Prostate gland (tissue), 2 donors: ENCODE measurements at regions not wholly inside any gene's neighbourhood (a gene's known extent, or its start where the extent isn't known, plus 50 kb on each side); places are given as distances from the start of the nearest gene placed in this dataset.

Experiments used
- DNase-seq: peaks from one replicate; pipeline ENCODE4 v3.0.0-alpha.2; 2019; ENCODE audit warnings: low spot score
- H3K27ac ChIP-seq, 2 donors: fragments of 200-600 bp; sonication (generic); 2 replicates each; pipeline ENCODE4 v1.5.1; 2017 to 2019
- H3K27me3 ChIP-seq: fragments of 200-600 bp; sonication (generic); replicated peaks from 2 replicates; pipeline ENCODE4 v1.5.1; 2019; ENCODE audit not compliant: insufficient read depth
- H3K36me3 ChIP-seq, 2 donors: fragments of 200-600 bp; sonication (generic); 1 replicate in 1 of 2; 2 replicates in 1 of 2; pipeline versions ENCODE4 v1.5.1 to v1.8.1; 2017 to 2019
- H3K4me1 ChIP-seq: fragments of 200-600 bp; sonication (generic); replicated peaks from 2 replicates; pipeline ENCODE4 v1.5.1; 2019
- H3K4me3 ChIP-seq, 2 donors: fragments of 200-600 bp; sonication (generic); 2 replicates each; pipeline ENCODE4 v1.5.1; 2017 to 2019
- H3K9me3 ChIP-seq: fragments of 200-600 bp; sonication (generic); 2 replicates; pipeline ENCODE4 v1.5.1; 2017
- POLR2A ChIP-seq: fragments of 450-650 bp; IDR thresholded peaks from one replicate; pipeline ENCODE4 v1.6.1; 2016; ENCODE audit warnings: antibody characterized with exemption, mild to moderate bottlenecking
- POLR2AphosphoS5 ChIP-seq: sonication (generic); formaldehyde crosslinking; IDR thresholded peaks from one replicate; pipeline ENCODE4 v1.6.1; 2017; ENCODE audit warnings: antibody characterized with exemption
- WGBS: methylation state at CpG from one replicate; pipeline ENCODE4 v1.1.5; 2018; 5-methylcytosine and 5-hydroxymethylcytosine counted together
- intact Hi-C: fragments of 100-400 bp; cut with DNase I; formaldehyde crosslinking; loops from one replicate; pipeline ENCODE4 v1.14.2; 2022
- TF ChIP-seq, protein P1 (sequence below), 4 experiments: fragments of 200-600 bp in 2 of 4; fragments of 450-650 bp in 2 of 4; sonication (generic) in 2 of 4; IDR thresholded peaks; 1 replicate in 3 of 4; 2 replicates in 1 of 4; pipeline ENCODE4 v1.5.1; 2016 to 2019; ENCODE audit warnings: antibody characterized with exemption in 4 of 4, mild to moderate bottlenecking in 2 of 4, moderate library complexity in 2 of 4

DNA sequence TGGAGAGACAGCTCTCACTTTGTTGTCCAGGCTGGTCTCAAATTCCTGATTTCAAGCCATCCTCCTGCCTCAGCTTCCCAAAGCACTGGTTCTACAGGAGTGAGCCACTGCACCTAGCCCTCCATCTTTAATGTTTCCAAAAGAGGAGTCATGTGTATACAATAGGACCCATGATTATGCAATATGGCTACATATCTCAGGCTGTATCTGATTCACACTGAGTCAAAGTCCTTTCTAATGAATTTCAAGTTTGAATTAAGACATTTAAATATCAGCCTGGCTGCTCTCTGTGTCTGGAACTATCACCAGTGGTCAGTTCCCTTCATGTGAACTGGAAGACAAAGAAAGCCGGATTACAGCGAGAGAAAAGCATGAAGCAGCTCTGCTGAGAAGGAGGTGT is 90.5 kb downstream of the MINAR1 start:
- intact Hi-C loops = no loop called here
- 78% methylated on average over 2 of the region's 2 CpGs for WGBS
- DNase-seq = no peak

DNA sequence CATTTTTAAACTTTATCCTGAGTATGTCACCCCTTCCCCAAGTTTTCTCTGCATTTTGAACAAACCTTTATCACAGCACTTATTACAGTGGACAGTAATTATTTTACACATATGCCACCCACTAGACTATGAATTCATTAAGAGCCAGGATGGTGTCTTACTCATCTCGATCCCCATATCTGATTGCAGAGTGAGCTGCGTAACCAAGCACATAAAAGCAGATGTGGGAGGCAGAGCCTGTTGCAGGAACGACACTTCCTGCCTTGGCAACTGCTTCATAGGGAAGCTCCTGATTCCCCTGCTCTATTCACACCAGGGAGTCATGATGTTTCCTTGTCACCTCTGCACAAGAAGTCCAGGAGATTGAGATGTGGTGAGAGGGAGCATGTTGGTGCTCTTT is 91.1 kb downstream of the MINAR1 start:
- Histone ChIP-seq H3K36me3 (no peaks in the 10 kb centered on the region), H3K27me3 (peaks cover 2% of the 10 kb centered on the region), H3K4me3 (no peak overlapping the region), H3K9me3 (no peaks in the 10 kb centered on the region), H3K27ac (no peak overlapping the region), H3K4me1 (no peaks in the 10 kb centered on the region)
- TF ChIP-seq, protein P1, sequence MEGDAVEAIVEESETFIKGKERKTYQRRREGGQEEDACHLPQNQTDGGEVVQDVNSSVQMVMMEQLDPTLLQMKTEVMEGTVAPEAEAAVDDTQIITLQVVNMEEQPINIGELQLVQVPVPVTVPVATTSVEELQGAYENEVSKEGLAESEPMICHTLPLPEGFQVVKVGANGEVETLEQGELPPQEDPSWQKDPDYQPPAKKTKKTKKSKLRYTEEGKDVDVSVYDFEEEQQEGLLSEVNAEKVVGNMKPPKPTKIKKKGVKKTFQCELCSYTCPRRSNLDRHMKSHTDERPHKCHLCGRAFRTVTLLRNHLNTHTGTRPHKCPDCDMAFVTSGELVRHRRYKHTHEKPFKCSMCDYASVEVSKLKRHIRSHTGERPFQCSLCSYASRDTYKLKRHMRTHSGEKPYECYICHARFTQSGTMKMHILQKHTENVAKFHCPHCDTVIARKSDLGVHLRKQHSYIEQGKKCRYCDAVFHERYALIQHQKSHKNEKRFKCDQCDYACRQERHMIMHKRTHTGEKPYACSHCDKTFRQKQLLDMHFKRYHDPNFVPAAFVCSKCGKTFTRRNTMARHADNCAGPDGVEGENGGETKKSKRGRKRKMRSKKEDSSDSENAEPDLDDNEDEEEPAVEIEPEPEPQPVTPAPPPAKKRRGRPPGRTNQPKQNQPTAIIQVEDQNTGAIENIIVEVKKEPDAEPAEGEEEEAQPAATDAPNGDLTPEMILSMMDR (IDR thresholded peaks at IDR 0.05) = no peak
- no peak for TF ChIP-seq POLR2A
- TF ChIP-seq POLR2AphosphoS5 = no peak
- intact Hi-C loops = no loop called here
- no peak for DNase-seq
- 44% methylated on average over 3 of the region's 3 CpGs for WGBS

More for the DNA sequence above, 90.5 kb downstream of the MINAR1 start:
- Histone ChIP-seq H3K27ac (no peak overlapping the region), H3K27me3 (no peaks in the 10 kb centered on the region), H3K9me3 (no peaks in the 10 kb centered on the region), H3K4me3 (no peak overlapping the region), H3K4me1 (no peaks in the 10 kb centered on the region), H3K36me3 (no peaks in the 10 kb centered on the region)
- TF ChIP-seq, protein P1 (IDR thresholded peaks at IDR 0.05) = no peak
- no peak for TF ChIP-seq POLR2A
- TF ChIP-seq POLR2AphosphoS5 = no peak

GRCh38 chr15:79524531-79524930 is 92.4 kb downstream of the MINAR1 start:
- no peak for DNase-seq
- Histone ChIP-seq H3K27ac (no peak overlapping the region), H3K9me3 (no peaks in the 10 kb centered on the region), H3K4me1 (no peaks in the 10 kb centered on the region), H3K4me3 (no peak overlapping the region), H3K36me3 (no peaks in the 10 kb centered on the region), H3K27me3 (peaks cover 2% of the 10 kb centered on the region)
- intact Hi-C loops = no loop called here
- WGBS = 87% methylated on average over 3 of the region's 3 CpGs
- TF ChIP-seq POLR2A (no peak), POLR2AphosphoS5 (no peak)
- TF ChIP-seq, protein P1 (IDR thresholded peaks at IDR 0.05) = no peak

DNA sequence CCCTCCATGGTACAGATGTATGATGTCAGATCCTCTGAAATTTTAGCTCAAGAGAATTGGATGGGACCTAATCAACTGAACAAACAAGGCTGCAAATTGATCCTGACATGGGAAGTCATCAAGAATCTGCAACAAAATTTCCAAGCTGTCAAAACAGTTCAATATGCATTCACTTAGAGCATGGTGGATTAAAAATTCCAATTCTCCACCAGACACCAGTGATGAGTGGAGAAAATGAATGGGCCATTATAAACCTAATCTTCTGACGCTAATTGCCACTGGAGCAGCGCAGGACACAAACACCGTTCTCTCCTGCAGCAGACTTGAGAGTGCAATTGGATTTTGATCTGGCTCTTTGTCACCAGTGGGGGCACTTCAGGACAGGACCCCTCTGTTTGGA is 94.2 kb downstream of the MINAR1 start:
- H3K36me3 ChIP-seq = no peaks in the 10 kb centered on the region
- intact Hi-C loops = no loop called here
- no peak overlapping the region for H3K4me3 ChIP-seq
- 84% methylated on average over 3 of the region's 3 CpGs for WGBS
- no peaks in the 10 kb centered on the region for H3K9me3 ChIP-seq
- no peak for DNase-seq
- H3K27me3 ChIP-seq = peaks cover 2% of the 10 kb centered on the region
- no peaks in the 10 kb centered on the region for H3K4me1 ChIP-seq
- no peak for TF ChIP-seq POLR2AphosphoS5
- no peak for TF ChIP-seq POLR2A
- TF ChIP-seq, protein P1 (IDR thresholded peaks at IDR 0.05) = no peak
- no peak overlapping the region for H3K27ac ChIP-seq

- H3K36me3 ChIP-seq = no peaks in the 10 kb centered on the region
- peaks cover 2% of the 10 kb centered on the region for H3K27me3 ChIP-seq
- no peak overlapping the region for H3K4me3 ChIP-seq
- H3K4me1 ChIP-seq = no peaks in the 10 kb centered on the region
- no peaks in the 10 kb centered on the region for H3K9me3 ChIP-seq
- WGBS = 0% methylated on average over 1 of the region's 1 CpG
- intact Hi-C loops = no loop called here
- no peak for DNase-seq
- TF ChIP-seq, protein P1 (IDR thresholded peaks at IDR 0.05) = no peak
- no peak for TF ChIP-seq POLR2A
- TF ChIP-seq POLR2AphosphoS5 = no peak
- H3K27ac ChIP-seq = no peak overlapping the region
Measured at GRCh38 chr15:79527821-79528220, 95.7 kb downstream of the MINAR1 start.
